A549 (cell line): ENCODE measurements at regions not wholly inside any gene's neighbourhood (a gene's known extent, or its start where the extent isn't known, plus 50 kb on each side); places are given as distances from the start of the nearest gene placed in this dataset.

Source experiments
- EP300 ChIP-seq, 2 experiments: fragments of >200 bp; sonication (Bioruptor Twin); formaldehyde crosslinking; IDR thresholded peaks; 2 replicates in 1 of 2; 3 replicates in 1 of 2; pipeline ENCODE4 v1.6.1; 2016 to 2017
- HOXA7 ChIP-seq: fragments of 250-450 bp; sonication (Bioruptor Pico); IDR thresholded peaks from 2 replicates; pipeline ENCODE4 v1.5.0; 2020; ENCODE audit warnings: mild to moderate bottlenecking, moderate library complexity
- KDM5A ChIP-seq: fragments of 200-600 bp; sonication (generic); IDR thresholded peaks from 2 replicates; pipeline ENCODE4 v1.6.1; 2016; ENCODE audit warnings: antibody characterized with exemption, mild to moderate bottlenecking
- PHF8 ChIP-seq: fragments of 200-600 bp; sonication (generic); IDR thresholded peaks from 2 replicates; pipeline ENCODE4 v1.6.1; 2016; ENCODE audit warnings: low read depth, mild to moderate bottlenecking, antibody characterized with exemption, moderate library complexity, borderline replicate concordance
- RAD21 ChIP-seq, 2 experiments: fragments of >200 bp in 1 of 2; sonication (Bioruptor Twin) in 1 of 2; formaldehyde crosslinking in 1 of 2; IDR thresholded peaks in 1 of 2; conservative IDR thresholded peaks in 1 of 2; 2 replicates in 1 of 2; 3 replicates in 1 of 2; pipeline ENCODE4 v1.6.1; 2012 to 2018; ENCODE audit warnings: inconsistent platforms in 1 of 2
- RFX5 ChIP-seq: fragments of 450-650 bp; IDR thresholded peaks from 2 replicates; pipeline ENCODE4 v1.7.1; 2014; ENCODE audit warnings: antibody characterized with exemption, mild to moderate bottlenecking, moderate library complexity
- TF ChIP-seq, protein P1 (sequence below): fragments of >200 bp; sonication (Bioruptor Twin); formaldehyde crosslinking; IDR thresholded peaks from 3 replicates; pipeline ENCODE4 v1.5.1; 2016
- TF ChIP-seq, protein P2 (sequence below): fragments of 200-600 bp; sonication (generic); IDR thresholded peaks from 2 replicates; pipeline ENCODE4 v1.6.1; 2016; ENCODE audit warnings: antibody characterized with exemption, mild to moderate bottlenecking, moderate library complexity
- TF ChIP-seq, protein P3 (sequence below): fragments of 450-650 bp; IDR thresholded peaks from 2 replicates; pipeline ENCODE4 v1.6.1; 2014; ENCODE audit warnings: antibody characterized with exemption

DNA sequence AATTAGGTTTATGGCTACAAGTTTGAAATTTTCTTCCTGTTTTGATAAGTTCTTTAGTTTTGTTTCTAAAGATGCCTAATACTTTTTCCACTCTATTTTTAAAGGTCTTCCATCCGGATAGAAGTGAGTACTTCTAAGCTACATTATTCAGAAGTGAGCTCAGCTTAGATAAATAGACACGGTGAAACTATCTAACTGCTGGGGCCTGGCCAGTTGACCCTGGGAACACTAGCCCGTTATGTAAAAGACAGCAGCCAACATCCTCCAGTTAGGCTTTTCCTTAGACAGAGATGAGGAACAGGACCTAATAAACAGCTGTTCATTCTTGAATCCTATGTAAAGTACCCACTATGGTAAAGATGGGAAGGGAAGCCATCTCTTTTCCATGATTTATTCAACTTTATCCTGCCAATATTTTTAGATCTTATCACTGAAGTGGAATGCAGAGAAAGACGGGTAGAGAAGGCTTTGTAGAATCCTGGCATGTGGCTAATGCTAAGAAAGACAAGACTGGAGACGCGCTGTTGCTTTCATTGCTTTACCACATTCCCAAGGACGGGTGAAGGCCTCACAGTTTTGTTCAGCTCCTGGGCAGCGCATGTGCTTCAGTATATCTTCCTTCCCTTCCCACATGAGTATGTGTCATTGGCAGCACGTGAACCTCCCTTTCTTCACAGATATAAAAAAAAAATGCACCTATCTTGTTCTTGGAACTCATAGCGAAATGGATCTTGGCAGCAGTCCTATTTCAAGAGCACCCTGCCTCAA, 340.0 kb upstream of the MEOX2 start:
- TF ChIP-seq RAD21 (conservative IDR thresholded peaks at IDR 0.05 in 1 of 2, IDR thresholded peaks at IDR 0.05 in 1 of 2) (no peak), KDM5A (no peak), RFX5 (no peak), PHF8 (no peak), HOXA7 (CRISPR knock-in tag) (no peak), EP300 (IDR thresholded peaks at IDR 0.05) (no peak)
- TF ChIP-seq, protein P1, sequence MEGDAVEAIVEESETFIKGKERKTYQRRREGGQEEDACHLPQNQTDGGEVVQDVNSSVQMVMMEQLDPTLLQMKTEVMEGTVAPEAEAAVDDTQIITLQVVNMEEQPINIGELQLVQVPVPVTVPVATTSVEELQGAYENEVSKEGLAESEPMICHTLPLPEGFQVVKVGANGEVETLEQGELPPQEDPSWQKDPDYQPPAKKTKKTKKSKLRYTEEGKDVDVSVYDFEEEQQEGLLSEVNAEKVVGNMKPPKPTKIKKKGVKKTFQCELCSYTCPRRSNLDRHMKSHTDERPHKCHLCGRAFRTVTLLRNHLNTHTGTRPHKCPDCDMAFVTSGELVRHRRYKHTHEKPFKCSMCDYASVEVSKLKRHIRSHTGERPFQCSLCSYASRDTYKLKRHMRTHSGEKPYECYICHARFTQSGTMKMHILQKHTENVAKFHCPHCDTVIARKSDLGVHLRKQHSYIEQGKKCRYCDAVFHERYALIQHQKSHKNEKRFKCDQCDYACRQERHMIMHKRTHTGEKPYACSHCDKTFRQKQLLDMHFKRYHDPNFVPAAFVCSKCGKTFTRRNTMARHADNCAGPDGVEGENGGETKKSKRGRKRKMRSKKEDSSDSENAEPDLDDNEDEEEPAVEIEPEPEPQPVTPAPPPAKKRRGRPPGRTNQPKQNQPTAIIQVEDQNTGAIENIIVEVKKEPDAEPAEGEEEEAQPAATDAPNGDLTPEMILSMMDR: no peak
- TF ChIP-seq, protein P2, sequence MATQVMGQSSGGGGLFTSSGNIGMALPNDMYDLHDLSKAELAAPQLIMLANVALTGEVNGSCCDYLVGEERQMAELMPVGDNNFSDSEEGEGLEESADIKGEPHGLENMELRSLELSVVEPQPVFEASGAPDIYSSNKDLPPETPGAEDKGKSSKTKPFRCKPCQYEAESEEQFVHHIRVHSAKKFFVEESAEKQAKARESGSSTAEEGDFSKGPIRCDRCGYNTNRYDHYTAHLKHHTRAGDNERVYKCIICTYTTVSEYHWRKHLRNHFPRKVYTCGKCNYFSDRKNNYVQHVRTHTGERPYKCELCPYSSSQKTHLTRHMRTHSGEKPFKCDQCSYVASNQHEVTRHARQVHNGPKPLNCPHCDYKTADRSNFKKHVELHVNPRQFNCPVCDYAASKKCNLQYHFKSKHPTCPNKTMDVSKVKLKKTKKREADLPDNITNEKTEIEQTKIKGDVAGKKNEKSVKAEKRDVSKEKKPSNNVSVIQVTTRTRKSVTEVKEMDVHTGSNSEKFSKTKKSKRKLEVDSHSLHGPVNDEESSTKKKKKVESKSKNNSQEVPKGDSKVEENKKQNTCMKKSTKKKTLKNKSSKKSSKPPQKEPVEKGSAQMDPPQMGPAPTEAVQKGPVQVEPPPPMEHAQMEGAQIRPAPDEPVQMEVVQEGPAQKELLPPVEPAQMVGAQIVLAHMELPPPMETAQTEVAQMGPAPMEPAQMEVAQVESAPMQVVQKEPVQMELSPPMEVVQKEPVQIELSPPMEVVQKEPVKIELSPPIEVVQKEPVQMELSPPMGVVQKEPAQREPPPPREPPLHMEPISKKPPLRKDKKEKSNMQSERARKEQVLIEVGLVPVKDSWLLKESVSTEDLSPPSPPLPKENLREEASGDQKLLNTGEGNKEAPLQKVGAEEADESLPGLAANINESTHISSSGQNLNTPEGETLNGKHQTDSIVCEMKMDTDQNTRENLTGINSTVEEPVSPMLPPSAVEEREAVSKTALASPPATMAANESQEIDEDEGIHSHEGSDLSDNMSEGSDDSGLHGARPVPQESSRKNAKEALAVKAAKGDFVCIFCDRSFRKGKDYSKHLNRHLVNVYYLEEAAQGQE: no peak
- TF ChIP-seq, protein P3, sequence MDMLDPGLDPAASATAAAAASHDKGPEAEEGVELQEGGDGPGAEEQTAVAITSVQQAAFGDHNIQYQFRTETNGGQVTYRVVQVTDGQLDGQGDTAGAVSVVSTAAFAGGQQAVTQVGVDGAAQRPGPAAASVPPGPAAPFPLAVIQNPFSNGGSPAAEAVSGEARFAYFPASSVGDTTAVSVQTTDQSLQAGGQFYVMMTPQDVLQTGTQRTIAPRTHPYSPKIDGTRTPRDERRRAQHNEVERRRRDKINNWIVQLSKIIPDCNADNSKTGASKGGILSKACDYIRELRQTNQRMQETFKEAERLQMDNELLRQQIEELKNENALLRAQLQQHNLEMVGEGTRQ: no peak
